Smooth muscle cell of the brain vasculature (primary cell): ENCODE measurements at regions not wholly inside any gene's neighbourhood (a gene's known extent, or its start where the extent isn't known, plus 50 kb on each side); places are given as distances from the start of the nearest gene placed in this dataset.
"Not testable (repeated sequence)": the region's sequence is repeated elsewhere in the genome, so short reads cannot be mapped to it uniquely, and the experiment has no call there.

Experiments used
- DNase-seq: peaks from one replicate; pipeline ENCODE4 v3.0.0-alpha.2; 2012; ENCODE audit warnings: low read depth, low spot score

DNA sequence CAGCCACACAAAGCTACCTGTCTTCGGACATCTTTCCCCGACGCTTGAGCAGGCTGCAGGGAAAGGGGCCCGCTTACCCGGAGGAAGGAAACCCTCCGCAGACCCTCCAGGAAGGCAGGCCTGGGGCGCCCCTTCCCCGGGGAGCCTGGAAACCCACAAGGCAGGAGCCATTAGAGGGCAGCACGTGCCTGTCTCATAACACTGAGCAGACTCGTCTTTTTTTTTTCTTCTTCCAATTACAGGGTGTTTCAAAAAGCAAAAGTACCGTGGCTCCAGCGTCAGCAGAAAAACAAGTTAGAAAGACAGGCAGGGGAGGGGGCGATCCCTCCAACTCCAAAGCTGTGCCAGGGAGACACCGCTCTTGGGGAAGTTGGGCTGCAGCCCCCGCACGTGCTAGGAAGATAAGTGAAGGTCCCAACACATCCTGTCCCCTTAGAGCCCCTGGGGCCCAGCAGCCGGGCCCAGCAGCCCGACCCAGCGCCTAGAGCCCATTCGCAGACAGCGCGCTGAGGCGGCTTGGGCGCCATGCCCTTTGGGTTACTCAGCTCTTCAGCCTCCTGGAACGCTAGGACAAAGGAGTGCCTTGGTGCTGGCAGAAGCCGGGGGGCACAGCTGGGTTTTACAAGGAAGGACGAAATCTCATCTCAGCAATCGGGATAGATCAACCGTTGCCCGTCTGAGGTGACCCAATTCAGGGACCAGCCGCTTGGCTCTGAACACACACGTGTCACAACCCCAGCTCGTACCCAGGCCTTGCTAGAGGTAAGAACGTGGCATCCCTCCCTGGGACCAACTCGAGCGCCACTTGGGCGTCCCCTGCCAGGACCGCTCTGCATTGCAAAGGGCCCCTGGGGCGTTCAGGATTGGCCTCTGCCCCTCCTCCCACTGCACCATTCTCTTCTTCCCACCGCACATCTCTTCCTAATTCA, 136.3 kb downstream of the LY86 start:
- DNase-seq: no peak

DNA sequence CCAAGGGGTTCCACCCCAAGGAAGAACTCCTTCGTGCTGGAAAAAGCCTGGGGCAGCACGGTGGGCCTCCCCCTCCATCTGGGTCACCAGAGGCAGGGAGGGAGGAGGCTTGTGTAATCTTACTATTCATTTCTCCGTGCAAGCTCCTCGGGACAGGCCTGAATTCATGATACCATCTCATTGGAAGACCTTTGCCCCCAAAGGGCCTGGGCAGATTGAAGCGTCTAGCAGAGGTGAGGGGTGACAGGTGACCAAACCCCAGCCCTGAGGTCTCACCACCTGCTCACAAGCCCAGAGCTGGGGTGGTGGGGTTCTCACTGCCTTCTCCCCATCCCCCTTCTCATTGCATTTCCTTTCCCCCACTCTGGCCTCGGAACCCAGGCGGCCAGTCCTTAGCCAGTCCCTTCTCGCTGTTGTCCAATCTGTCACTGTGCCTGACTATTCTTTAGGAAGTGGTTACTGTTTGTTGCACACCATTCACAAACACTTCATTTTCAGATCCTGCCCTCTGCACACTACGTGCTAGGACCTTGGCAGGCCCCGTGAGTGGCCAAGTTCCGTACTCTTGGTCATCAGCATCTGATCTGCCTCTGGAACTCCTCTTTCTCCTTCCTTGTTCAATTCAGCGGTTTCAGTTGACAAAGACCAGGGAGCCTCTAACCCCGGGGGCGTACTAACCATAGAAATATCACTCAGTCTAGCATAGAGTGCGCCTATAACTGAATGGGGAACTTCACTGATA, 137.1 kb downstream of the LY86 start:
- no peak for DNase-seq

DNA sequence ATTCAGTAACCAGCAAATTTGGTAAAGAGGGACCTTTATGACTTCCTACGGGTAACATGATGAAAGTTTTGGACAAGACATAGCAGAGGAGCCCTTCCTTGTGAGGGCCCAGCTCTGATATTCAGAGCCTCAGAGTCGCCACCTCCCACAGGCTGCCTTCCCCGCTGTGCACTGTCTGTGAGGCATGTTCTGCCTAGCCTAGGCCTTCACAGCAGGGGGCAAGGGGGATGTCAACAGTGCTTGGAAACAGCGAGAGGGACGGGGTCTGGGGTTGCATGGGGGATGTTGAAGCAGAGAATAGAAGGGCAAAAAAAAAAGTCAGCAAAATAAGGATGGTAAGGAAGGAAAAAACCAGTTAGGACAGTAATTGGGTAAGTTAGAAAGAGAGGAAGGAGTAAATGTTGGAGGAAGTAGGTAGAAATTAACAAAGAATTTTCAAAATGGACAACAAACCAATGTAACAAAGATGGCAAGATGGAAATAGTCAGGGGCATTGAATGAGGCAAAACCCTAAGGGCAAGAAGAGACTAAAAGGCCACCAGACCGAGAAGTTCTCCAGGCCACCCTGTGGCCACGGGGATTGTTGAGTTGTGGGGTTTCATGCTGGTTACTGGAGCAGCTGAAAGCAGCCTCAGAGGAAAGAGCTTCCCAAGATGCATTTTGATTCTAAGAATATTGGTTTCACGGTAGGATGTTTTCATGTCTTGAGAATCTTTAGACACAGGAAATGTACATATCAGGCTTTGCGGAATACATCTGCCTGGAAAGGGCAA, 139.8 kb downstream of the LY86 start:
- DNase-seq: no peak

DNA sequence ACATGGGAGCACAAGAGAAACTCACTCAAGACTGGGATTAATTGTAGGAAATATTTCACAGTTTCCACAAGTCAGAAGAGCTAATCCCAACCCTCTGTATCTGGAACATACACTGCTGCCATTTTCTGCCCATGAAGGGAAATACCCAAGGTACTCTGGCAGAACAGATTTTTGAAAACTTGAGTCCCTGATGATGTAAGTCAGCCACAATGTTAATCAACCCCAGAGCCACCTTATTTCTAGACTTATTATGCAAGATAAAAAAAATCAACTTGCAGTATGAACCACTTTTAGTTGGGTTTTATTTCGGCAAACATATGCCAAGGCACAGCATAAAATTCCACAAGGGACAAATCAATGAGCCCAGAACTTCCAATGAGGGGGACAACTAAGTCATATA, 141.5 kb downstream of the LY86 start:
- no peak for DNase-seq

DNA sequence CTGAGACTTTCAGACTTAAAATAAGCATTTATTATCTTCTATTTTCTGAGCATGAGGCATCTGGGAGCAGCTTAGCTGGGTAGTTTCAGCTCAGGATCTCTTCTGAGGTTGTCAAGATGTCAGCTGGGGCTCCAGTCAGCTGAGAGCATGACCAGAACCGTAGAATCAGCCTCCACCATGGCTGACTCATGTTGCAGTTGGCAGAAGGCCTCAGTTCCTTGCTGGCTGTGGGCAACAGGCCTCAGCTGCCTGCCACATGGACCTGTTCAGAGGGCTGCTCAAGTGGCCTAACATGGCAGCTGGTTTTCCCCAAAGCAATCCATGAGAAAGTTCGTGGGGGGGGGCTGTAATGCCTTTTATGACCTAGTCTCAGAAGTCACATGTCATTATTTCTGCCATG, 142.3 kb downstream of the LY86 start:
- no peak for DNase-seq

DNA sequence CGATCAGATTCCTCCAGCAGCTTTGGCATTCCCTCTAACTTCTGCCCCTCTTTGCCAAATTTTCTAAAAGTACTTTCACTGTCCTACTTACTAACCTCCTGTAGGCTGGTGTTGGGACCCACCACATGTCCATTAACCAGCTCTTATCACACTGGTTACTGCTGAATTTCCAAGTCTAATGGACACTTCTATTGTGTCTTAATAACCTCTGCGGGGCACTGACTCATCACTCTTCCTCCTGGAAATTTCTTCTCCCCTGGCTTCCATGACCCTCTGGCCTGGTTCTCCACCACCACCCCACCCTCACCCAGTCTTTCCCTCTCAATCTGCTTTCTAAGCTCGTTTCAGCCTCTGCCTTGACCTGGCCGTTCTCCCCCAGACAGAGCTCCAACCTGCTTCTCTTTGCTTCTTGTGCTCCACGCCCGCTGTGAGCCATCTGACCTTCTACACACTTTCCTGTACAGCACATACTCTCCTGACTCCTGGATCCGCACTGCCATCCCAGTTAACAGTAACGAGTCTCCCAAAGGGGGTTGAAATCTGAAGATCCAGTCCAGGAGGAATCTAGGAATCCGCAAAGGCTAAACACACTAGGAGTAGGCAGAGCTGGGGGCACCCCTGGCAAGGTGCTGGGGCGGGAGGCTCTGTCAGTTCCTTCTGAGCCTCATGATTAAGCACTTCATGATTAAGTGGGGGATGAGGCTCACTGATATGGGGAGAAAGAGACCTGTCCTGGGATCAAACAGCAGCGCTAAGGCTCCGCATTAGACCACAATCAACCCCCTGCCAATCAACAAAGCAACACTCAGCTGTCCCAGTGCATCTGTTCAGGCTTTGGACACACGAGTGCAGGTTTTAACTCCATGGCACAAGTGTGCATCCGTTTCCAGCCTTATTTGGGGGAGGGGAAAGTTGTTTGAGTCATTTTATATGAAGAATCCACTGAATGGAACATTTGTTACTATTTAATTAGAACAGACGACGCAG, 146.3 kb downstream of the LY86 start:
- DNase-seq: no peak

DNA sequence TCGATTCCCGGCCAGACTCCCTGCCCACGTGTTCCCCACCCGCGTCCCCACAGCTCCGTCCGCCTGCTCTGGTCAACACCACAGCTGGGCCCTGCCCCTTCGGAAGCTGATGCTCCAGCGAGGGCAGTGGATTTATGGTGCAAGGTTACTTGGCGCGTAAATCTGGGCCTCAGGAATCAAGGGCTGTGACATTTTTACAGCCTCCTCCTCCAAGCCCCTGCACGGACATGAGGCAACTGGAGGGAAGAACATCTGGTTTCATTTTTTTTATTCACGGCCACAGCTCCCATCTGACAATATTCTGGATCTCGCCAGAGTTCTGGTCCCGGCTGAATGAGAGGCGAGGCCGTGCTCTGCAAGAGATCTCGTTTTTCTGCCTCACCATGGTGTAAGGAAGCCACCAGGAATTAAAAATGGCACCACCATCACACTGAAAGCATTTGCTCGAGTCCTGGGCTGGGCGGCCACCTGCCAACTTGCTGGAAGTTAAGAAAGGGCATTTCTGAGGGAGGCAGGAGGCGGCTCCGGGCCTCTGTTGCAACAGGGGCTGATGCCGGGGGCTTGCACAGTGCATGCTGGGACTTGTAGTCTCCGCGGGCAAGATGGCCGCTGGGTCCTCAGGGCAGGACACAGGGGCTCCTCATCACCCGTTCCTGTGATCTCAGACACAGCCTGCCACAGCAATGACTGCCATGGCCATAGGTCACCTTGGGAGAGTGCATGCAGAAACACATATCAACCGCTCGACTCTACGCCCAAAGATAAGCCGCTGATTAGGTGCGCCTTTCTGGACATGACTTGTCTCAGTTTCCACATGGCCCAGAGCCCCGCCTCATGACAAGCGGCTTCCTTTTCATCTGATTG, 148.5 kb downstream of the LY86 start:
- DNase-seq: no peak

DNA sequence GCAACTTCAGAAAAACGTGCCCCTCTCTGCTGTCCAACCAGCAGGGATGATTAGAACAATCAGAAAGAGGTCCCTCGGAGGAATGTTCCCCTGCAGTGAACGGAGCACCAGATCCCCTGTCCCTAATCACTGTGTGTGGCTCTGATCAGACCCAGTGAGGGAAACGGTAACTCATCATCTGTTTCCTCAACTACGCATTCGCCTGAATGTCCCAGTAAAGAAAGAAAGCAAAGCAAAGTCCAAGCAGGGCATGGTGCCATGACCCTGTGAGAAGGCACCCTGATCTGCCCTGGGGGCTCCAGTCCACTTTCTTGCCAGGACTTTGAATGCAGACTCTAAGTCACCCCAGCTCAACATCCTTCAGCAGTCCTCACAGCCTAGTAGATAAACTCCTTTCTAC, 149.2 kb downstream of the LY86 start:
- no peak for DNase-seq

DNA sequence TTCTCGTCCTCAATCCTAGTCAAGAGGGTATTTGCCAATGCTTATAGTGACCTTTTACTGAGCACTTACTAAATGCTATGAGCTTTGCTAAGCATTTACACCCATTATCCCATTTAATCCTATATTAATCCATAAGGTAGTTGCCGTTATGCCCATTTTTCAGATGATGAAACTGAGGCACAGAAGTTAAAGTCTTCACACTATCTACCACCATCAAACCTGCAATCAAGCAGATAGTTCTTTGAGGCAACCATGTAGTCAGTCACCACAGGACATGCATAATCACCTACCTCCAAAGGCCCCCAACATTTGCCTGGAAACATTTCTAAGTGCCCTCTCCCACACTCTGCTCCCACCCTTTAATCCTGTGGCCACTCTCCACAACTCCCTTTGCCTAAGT, 149.6 kb downstream of the LY86 start:
- DNase-seq: no peak

DNA sequence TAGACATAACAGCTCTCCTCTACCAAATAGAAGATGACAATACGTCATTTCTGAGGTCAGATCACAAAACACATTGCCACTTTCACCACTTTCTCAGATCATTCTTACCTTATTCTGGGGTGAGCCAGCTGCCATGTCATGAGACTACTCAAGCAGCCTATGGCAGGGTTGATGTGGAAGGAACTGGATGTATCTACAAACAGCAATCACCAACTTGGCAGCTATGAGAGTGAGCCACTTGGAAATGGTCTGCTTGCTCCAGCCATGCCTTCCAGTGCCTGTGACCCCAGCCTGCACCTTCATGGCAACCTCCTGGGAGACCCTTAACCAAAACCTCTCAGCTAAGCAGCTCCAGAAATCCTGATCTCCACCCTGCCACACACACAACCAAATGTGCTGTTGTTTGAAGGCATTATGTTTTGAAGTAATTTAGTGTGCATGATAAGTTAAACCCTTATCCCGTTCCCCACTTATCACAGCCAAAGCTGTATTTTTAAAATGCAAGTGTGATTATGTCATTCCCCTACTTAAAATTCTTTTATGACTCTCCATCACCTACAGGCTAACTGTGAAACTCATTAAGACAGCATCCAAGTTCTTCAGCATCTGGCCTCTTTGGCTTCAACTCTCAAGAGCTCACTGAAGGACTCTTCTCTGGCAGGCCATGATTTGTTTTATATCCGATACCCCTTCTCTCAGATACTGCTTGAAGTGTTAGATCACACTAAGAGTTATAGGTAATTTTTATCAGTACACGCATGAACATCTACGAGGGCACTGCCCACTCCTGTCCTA, 150.6 kb downstream of the LY86 start:
- DNase-seq: no peak

DNA sequence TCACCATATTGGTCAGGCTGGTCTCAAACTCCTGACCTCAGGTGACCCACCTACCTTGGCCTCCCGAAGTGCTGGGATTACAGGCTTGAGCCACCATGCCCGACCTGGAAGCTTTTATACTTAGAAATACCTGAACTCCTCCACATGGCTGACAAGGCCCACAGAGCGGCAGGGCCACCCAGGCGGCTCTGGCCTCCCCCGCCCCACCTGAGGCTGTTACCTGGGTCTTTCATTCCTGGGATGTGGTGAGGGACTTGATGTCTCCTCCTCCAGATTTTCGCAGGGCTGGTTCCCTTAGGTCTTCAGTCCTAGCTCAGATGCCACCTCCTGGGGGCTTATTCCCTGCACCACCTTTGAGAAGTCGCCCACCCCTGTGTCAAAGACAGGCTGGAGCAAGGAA, 152.1 kb downstream of the LY86 start:
- DNase-seq: no peak

DNA sequence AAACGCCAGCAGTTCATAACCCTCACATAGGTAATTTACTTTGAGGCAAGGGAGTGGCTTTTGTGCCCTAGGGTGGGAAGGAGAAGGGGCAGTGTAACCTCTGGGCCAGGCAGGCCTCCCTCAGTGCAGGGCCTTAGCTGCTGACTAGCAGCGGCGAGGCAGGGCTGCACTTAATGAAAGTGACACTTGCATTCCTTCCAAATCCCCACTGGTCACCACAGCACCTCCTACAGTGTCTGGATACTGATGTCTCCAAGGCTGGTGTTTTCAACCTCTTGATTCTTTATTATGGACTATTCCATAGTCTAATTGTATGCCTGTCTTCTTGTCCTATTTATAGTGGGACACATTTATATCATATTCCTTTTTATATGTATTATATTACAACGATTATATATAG, 152.7 kb downstream of the LY86 start:
- DNase-seq: no peak

DNA sequence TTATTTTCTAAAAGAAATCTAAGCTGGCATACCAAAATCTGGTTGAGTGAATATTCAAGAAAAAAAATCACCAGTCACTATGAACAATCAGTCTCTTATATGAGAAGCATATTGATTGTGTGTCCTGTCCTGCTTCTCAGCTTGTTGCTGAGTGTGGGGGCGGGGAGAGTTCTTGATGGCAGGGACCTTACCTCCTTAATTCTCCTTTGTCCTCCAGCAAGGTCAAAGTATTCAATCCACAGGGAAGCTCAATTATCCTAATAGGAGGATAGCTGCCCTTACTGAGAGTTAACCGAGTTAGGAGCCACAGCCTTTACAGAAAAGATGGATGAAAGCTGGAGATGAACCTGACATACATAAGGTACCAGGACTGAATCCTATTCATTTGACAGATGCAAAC, 154.0 kb downstream of the LY86 start:
- DNase-seq: no peak

DNA sequence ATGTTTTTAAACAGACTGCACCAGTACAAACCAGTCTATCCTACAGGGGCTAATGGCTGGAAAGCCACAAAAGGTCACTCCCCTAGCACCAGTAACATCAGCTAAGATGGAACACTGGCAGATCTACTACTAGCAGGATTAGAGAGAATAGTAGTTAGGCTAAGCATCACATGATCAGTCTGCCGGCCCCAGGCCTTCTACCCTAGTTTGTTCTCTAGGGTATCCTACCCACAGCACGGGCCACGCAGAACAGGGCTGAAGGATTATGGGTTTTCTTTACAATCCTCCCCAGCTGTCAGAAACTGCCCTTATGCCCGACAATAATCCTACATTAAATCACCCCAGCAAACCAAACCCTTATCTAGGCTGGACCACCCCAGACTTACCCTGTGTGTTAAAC, 156.0 kb downstream of the LY86 start:
- no peak for DNase-seq

DNA sequence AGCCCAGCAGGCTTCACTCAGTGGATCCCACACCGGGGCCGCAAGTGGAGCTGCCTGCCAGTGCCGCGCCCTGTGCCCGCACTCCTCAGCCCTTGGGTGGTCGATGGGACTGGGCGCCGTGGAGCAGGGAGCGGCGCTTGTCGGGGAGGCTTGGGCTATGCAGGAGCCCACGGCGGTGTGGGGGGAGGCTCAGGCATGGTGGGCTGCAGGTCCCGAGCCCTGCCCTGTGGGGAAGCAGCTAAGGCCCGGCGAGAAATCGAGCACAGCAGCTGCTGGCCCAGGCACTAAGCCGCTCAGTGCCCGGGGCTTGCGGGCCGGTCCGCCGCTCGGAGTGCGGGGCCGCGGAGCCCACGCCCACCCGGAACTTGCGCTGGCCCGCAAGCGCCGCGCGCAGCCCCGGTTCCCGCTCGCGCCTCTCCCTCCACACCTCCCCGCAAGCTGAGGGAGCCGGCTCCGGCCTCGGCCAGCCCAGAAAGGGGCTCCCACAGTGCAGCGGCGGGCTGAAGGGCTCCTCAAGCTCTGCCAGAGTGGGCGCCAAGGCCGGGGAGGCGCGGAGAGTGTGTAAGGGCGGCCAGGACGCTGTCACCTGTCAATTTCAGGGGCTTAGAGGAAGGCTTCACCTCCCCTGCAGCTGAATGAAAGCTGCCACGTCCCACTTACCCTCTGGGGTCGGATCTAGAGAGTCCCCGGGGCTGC, 157.3 kb downstream of the LY86 start:
- DNase-seq: not testable (repeated sequence)

DNA sequence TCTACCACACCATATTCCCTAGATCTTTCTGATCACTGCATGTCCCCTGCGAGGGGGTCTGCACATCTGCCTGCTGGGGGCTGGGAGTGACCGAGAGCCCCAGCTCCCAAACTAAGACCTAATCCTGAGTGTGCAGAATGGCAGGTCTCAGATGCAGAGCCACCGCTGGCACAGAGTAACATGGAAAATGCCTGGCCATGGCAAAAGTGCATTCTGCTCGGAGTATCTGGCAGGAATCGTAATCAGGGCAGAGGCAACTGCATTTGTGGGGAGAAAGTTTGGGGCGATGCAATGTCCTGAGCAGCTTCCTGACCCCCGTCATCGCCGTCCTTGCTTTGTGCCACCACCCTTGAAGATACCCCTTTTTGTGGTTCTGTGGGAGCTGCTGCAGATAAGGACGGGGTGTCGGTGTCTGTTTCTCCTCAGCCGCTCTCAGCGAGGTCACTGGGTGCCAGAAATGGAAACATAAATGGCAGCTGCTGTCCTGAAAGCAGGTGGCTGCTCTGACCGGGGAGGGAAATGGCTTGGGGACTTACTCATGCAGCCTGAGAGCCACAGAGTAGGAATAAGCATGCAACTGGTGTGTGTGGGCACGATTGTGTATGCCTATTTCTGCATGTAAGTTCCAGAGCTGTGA, 157.9 kb downstream of the LY86 start:
- DNase-seq: no peak

DNA sequence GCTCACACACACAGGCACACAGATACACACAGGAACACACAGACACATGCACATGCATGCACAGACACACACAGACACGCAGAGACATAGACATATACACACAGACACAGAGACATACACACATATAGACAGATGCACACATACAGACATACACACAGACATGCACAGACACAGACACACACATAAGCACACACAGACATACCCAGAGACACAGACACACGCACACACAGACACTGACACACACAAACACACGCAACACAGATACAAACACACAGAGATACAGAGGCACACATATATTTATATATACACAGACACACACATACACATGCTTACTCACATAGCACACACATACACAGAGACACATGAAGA, 158.4 kb downstream of the LY86 start:
- no peak for DNase-seq

DNA sequence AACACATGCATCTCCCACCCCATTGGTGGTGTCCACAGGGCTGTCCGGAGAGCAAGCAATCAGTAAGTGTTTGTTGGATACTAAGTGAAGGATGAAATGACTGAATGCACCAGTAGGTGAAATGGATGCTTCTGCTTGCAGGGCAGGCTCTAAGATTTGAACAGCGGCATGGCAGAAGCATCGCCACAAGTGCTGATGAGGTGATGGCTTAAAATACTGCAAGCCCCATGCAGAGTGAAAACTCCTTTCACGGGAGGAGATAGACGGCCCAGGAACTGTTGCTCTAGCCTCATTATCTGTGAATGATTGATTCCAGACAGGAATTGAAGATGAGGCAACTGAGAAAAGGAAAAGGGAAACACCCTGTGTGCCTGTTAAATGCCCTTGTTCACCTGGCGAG, 158.9 kb downstream of the LY86 start:
- DNase-seq: no peak
